OCI-LY3 (cell line): ENCODE measurements at regions not wholly inside any gene's neighbourhood (a gene's known extent, or its start where the extent isn't known, plus 50 kb on each side); places are given as distances from the start of the nearest gene placed in this dataset.

Source experiments
- H2AFZ ChIP-seq: fragments of 200-600, 300-600 bp; shearing (Covaris generic); 2 replicates; pipeline ENCODE4 v1.6.0; 2014; ENCODE audit warnings: antibody characterized with exemption, low read depth, low read length
- H3K27ac ChIP-seq: fragments of 200-600, 300-600 bp; sonication (generic); 2 replicates; pipeline ENCODE4 v1.5.1; 2014; ENCODE audit warnings: mild to moderate bottlenecking, low read length, moderate library complexity, mixed read lengths
- H3K27me3 ChIP-seq: fragments of 200-600, 300-600 bp; sonication (generic); 2 replicates; pipeline ENCODE4 v1.6.1; 2014; ENCODE audit warnings: low read depth, low read length, mixed read lengths
- H3K36me3 ChIP-seq: fragments of 200-600, 300-600 bp; sonication (generic); replicated peaks from 2 replicates; pipeline ENCODE3; 2014; ENCODE audit warnings: low read depth, low read length, mixed read lengths
- H3K4me1 ChIP-seq: fragments of 300-600, 200-600 bp; sonication (generic); 2 replicates; pipeline ENCODE4 v1.6.1; 2014; ENCODE audit warnings: low read length, mixed read lengths
- H3K4me2 ChIP-seq: fragments of 200-600, 300-600 bp; sonication (generic); 2 replicates; pipeline ENCODE4 v1.6.1; 2014; ENCODE audit warnings: low read length, mixed read lengths
- H3K4me3 ChIP-seq: fragments of 300-600, 200-600 bp; sonication (generic); 2 replicates; pipeline ENCODE4 v1.5.1; 2014; ENCODE audit warnings: antibody characterized with exemption, mild to moderate bottlenecking, low read length, moderate library complexity
- H3K79me2 ChIP-seq: fragments of 300-600, 200-600 bp; shearing (Covaris generic); 2 replicates; pipeline ENCODE4 v1.6.1; 2014; ENCODE audit warnings: mild to moderate bottlenecking, low read length, mixed read lengths
- H3K9ac ChIP-seq: fragments of 300-600, 200-600 bp; shearing (Covaris generic); 2 replicates; pipeline ENCODE4 v1.6.0; 2014; ENCODE audit warnings: mild to moderate bottlenecking, low read length, moderate library complexity
- H3K9me3 ChIP-seq: fragments of 200-600, 300-600 bp; shearing (Covaris generic); 2 replicates; pipeline ENCODE4 v1.6.1; 2014; ENCODE audit warnings: low read length, mixed read lengths; ENCODE audit not compliant: insufficient read depth
- H4K20me1 ChIP-seq: fragments of 200-600, 300-600 bp; sonication (generic); 2 replicates; pipeline ENCODE4 v1.6.1; 2016; ENCODE audit warnings: low read length, mixed read lengths; ENCODE audit not compliant: insufficient read depth
- CTCF ChIP-seq: fragments of 200-600, 300-600 bp; sonication (generic); IDR thresholded peaks from 2 replicates; pipeline ENCODE4 v1.5.1; 2014; ENCODE audit warnings: antibody characterized with exemption, low read length, low read depth
- EZH2phosphoT487 ChIP-seq: fragments of 200-600 bp; shearing (Covaris generic); IDR thresholded peaks from 2 replicates; pipeline ENCODE4 v1.6.1; 2018; ENCODE audit warnings: antibody characterized with exemption, mixed run types, low read depth

GRCh38 chr12:125766091-125766490 lies 700.9 kb downstream of the AACS start:
- Histone ChIP-seq H3K4me2 (no peak overlapping the region), H3K9ac (no peak overlapping the region), H3K4me3 (no peak overlapping the region), H3K79me2 (no peaks in the 10 kb centered on the region), H3K4me1 (no peaks in the 10 kb centered on the region), H3K36me3 (no peaks in the 10 kb centered on the region), H3K27ac (no peak overlapping the region), H2AFZ (no peak overlapping the region), H3K9me3 (no peaks in the 10 kb centered on the region), H3K27me3 (no peaks in the 10 kb centered on the region), H4K20me1 (no peaks in the 10 kb centered on the region)
- TF ChIP-seq CTCF (no peak), EZH2phosphoT487 (no peak)

- H3K4me3 ChIP-seq: no peak overlapping the region
- H3K27ac ChIP-seq: no peak overlapping the region
- TF ChIP-seq CTCF: no peak
- no peak for TF ChIP-seq EZH2phosphoT487
- no peaks in the 10 kb centered on the region for H4K20me1 ChIP-seq
- H3K9ac ChIP-seq: no peak overlapping the region
- no peaks in the 10 kb centered on the region for H3K27me3 ChIP-seq
- no peaks in the 10 kb centered on the region for H3K9me3 ChIP-seq
- no peaks in the 10 kb centered on the region for H3K79me2 ChIP-seq
- no peak overlapping the region for H3K4me2 ChIP-seq
- no peak overlapping the region for H2AFZ ChIP-seq
- no peaks in the 10 kb centered on the region for H3K36me3 ChIP-seq
- peaks cover 6% of the 10 kb centered on the region for H3K4me1 ChIP-seq
Observed at GRCh38 chr12:125772403-125772802, 707.2 kb downstream of the AACS start.

- TF ChIP-seq CTCF: peak; percentile 66
- TF ChIP-seq EZH2phosphoT487: no peak
- H3K9me3 ChIP-seq: no peaks in the 10 kb centered on the region
- H3K4me2 ChIP-seq: peak overlapping the region; percentile 63
- no peak overlapping the region for H3K27ac ChIP-seq
- no peaks in the 10 kb centered on the region for H3K79me2 ChIP-seq
- H3K9ac ChIP-seq: no peak overlapping the region
- H4K20me1 ChIP-seq: no peaks in the 10 kb centered on the region
- no peaks in the 10 kb centered on the region for H3K36me3 ChIP-seq
- peak overlapping the region; percentile 93 for H2AFZ ChIP-seq
- H3K4me1 ChIP-seq: peaks cover 6% of the 10 kb centered on the region
- no peaks in the 10 kb centered on the region for H3K27me3 ChIP-seq
- H3K4me3 ChIP-seq: peak overlapping the region; percentile 35
Observed at GRCh38 chr12:125773033-125773640, 707.9 kb downstream of the AACS start.

GRCh38 chr12:125775507-125775906 lies 710.3 kb downstream of the AACS start:
- Histone ChIP-seq H3K9me3 (no peaks in the 10 kb centered on the region), H3K4me2 (no peak overlapping the region), H3K4me1 (peaks cover 6% of the 10 kb centered on the region), H3K79me2 (no peaks in the 10 kb centered on the region), H3K4me3 (no peak overlapping the region), H3K27me3 (no peaks in the 10 kb centered on the region), H3K27ac (no peak overlapping the region), H4K20me1 (no peaks in the 10 kb centered on the region), H3K36me3 (no peaks in the 10 kb centered on the region), H2AFZ (no peak overlapping the region), H3K9ac (no peak overlapping the region)
- no peak for TF ChIP-seq CTCF
- TF ChIP-seq EZH2phosphoT487: no peak
